K562 (cell line): ENCODE measurements at regions not wholly inside any gene's neighbourhood (a gene's known extent, or its start where the extent isn't known, plus 50 kb on each side); places are given as distances from the start of the nearest gene placed in this dataset.

ENCODE experiments used
- ATAC-seq: fragments of 200-7000 bp; cut with Tn5 transposase; 3 replicates; pipeline ENCODE4 v1.9.1; 2020; ENCODE audit warnings: moderate library complexity
- BruUV-seq: library from RNA; stranded (reverse); fragments of 400-500 nt; replicated peaks from 2 replicates; lab custom pipeline; 2021; lab: Mats Ljungman, UMichigan
- CTCF ChIA-PET: fragments of 300-600 bp; formaldehyde crosslinking; extraction: SDS; loops from one replicate; lab custom pipeline; 2021; ENCODE audit warnings: low intra/inter-chr PET ratio; lab: Yijun Ruan, JAX
- POLR2A ChIA-PET: fragments of 300-600, 350-650 bp; sonication (Branson Sonifier 250); formaldehyde crosslinking; extraction: SDS; loops from one replicate; lab custom pipeline; 2021; ENCODE audit warnings: antibody characterized with exemption, inconsistent platforms; lab: Yijun Ruan, JAX
- DNase-seq, 4 experiments: peaks; one replicate each; pipeline versions ENCODE4 v3.0.0 to v3.0.0-alpha.2; 2011 to 2018; ENCODE audit warnings: low spot score in 3 of 4, mixed read lengths in 3 of 4; ENCODE audit errors: extremely low read depth in 1 of 4
- FAIRE-seq: peaks from 2 replicates; lab custom pipeline; 2011; peaks lifted over from hg19 to GRCh38; lab: Jason Lieb, UNC
- H2AFZ ChIP-seq: 2 replicates; pipeline ENCODE4 v1.6.0; 2011; ENCODE audit warnings: low read depth, low read length, control low read depth, inconsistent platforms
- H3K27ac ChIP-seq: fragments of 200-600 bp; 3 replicates; pipeline ENCODE4 v1.8.0; 2011; ENCODE audit warnings: low read depth, mild to moderate bottlenecking, control low read depth, inconsistent platforms, low read length, moderate library complexity, mixed read lengths; ENCODE audit errors: extremely low read depth
- H3K27me3 ChIP-seq, 2 experiments: fragments of 300-600 bp in 1 of 2; 2 replicates in 1 of 2; 3 replicates in 1 of 2; pipeline versions ENCODE4 v1.6.0 to v1.8.0; 2011; ENCODE audit warnings: inconsistent platforms in 2 of 2, low read length in 2 of 2, mild to moderate bottlenecking in 1 of 2, mixed read lengths in 1 of 2, moderate library complexity in 1 of 2; ENCODE audit not compliant: control insufficient read depth in 2 of 2, insufficient read depth in 2 of 2
- H3K36me3 ChIP-seq: fragments of 300-600 bp; 3 replicates; pipeline ENCODE4 v1.8.0; 2011; ENCODE audit warnings: mild to moderate bottlenecking, low read length, inconsistent platforms; ENCODE audit not compliant: control insufficient read depth, insufficient read depth
- H3K4me1 ChIP-seq, 2 experiments: fragments of 200-600 bp in 1 of 2; replicated peaks in 1 of 2; 2 replicates in 1 of 2; 3 replicates in 1 of 2; pipeline versions ENCODE4 v1.5.1 to v1.8.0; 2011; ENCODE audit warnings: inconsistent platforms in 2 of 2, low read length in 2 of 2, mild to moderate bottlenecking in 1 of 2, mixed read lengths in 1 of 2, moderate library complexity in 1 of 2; ENCODE audit not compliant: control insufficient read depth in 2 of 2, insufficient read depth in 2 of 2
- H3K4me2 ChIP-seq: 2 replicates; pipeline ENCODE4 v1.6.1; 2011; ENCODE audit warnings: low read length, control low read depth, inconsistent platforms, mixed read lengths; ENCODE audit not compliant: insufficient read depth
- H3K4me3 ChIP-seq: fragments of 200-600 bp; sonication (generic), shearing (Covaris generic); 2 replicates; pipeline ENCODE4 v1.5.1; 2016; ENCODE audit warnings: control low read depth, inconsistent platforms
- H3K79me2 ChIP-seq: fragments of 200-600 bp; 3 replicates; pipeline ENCODE4 v1.8.0; 2011; ENCODE audit warnings: low read length, inconsistent platforms; ENCODE audit not compliant: control insufficient read depth, insufficient read depth
- H3K9ac ChIP-seq, 2 experiments: 2 replicates each; pipeline versions ENCODE4 v1.6.0 to v1.6.1; 2011; ENCODE audit warnings: low read depth in 2 of 2, low read length in 2 of 2, control low read depth in 1 of 2, inconsistent platforms in 1 of 2, mild to moderate bottlenecking in 1 of 2, mixed read lengths in 1 of 2; ENCODE audit not compliant: insufficient read depth in 1 of 2
- H3K9me1 ChIP-seq: one replicate; pipeline ENCODE4 v1.6.0; 2011; ENCODE audit warnings: inconsistent platforms, mild to moderate bottlenecking, low read length, moderate library complexity; ENCODE audit not compliant: control insufficient read depth, insufficient read depth
- H3K9me3 ChIP-seq: replicated peaks from 2 replicates; pipeline ENCODE4 v1.5.1; 2011; ENCODE audit warnings: low read depth, low read length, inconsistent platforms; ENCODE audit not compliant: control insufficient read depth, insufficient read depth
- H4K20me1 ChIP-seq: replicated peaks from 2 replicates; pipeline ENCODE4 v1.6.1; 2011; ENCODE audit warnings: low read length, inconsistent platforms, mixed read lengths; ENCODE audit not compliant: control insufficient read depth, insufficient read depth
- CHD2 ChIP-seq: IDR thresholded peaks from 2 replicates; pipeline ENCODE4 v1.6.1; 2011; ENCODE audit warnings: low read depth, low read length
- DPF2 ChIP-seq: fragments of 450-650 bp; IDR thresholded peaks from 2 replicates; pipeline ENCODE4 v1.6.1; 2016
- FOXP1 ChIP-seq: sonication (generic); formaldehyde crosslinking; IDR thresholded peaks from 2 replicates; pipeline ENCODE4 v1.8.0; 2022; ENCODE audit warnings: mild to moderate bottlenecking, missing genetic modification reagents
- NCOA1 ChIP-seq: fragments of 450-650 bp; IDR thresholded peaks from 2 replicates; pipeline ENCODE4 v1.6.1; 2016; ENCODE audit warnings: low read depth
- TAF15 ChIP-seq: fragments of 200-400 bp; formaldehyde crosslinking; IDR thresholded peaks from 2 replicates; pipeline ENCODE4 v1.6.1; 2017; ENCODE audit warnings: mild to moderate bottlenecking, low read depth, low read length, moderate library complexity
- ZC3H4 ChIP-seq: sonication (generic); formaldehyde crosslinking; IDR thresholded peaks from 2 replicates; pipeline ENCODE4 v1.9.0; 2021; ENCODE audit warnings: missing genetic modification reagents, borderline replicate concordance
- ZNF134 ChIP-seq: fragments of 250-450 bp; sonication (Bioruptor Pico); conservative IDR thresholded peaks from 2 replicates; pipeline ENCODE4 v1.4.0; 2020
- WGBS: fragments of 100-300 bp; shearing (Covaris generic); methylation state at CpG from one replicate; pipeline ENCODE4 v1.1.6; 2016; ENCODE audit warnings: low coverage, mixed read lengths; ENCODE audit not compliant: insufficient coverage; ENCODE audit errors: missing lambda C conversion rate; 5-methylcytosine and 5-hydroxymethylcytosine counted together
- in situ Hi-C: fragments of 300-500 bp; cut with MboI; formaldehyde crosslinking; loops from 4 replicates; pipeline ENCODE4 v1.15.0; 2018; ENCODE audit warnings: inconsistent platforms, mixed read lengths
- intact Hi-C: fragments of 100-400 bp; cut with micrococcal nuclease; formaldehyde crosslinking; loops from 2 replicates; pipeline ENCODE4 v1.14.2; 2022
- TF ChIP-seq, protein P1 (sequence below): fragments of 250-450 bp; sonication (Bioruptor Pico); IDR thresholded peaks from 2 replicates; pipeline ENCODE4 v1.4.0; 2020; ENCODE audit warnings: mild to moderate bottlenecking

DNA sequence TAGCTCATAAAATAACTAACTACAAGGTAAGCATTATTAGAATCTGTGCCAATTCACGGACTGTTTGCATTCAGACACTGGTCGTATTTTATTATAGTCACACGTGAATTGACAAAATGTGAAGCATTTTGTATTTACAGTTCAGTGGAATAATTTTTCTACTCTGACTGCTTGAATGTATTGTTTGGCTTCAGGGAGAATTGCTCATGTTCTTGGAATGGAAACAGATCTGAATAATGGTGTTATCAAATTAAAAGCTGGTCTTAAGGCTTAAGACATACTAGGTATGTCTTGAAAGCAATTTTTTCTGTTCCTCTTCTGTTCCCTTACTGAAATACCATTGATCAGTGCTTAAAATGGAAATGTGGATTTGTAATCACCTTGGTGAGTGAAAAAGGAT is 543.7 kb upstream of the TLE4 start:
- Histone ChIP-seq H3K9ac (no peak overlapping the region), H3K27me3 (no peaks in the 10 kb centered on the region), H3K27ac (no peak overlapping the region), H3K4me1 (no peaks in the 10 kb centered on the region), H3K4me2 (no peak overlapping the region), H3K9me1 (no peaks in the 10 kb centered on the region), H3K79me2 (no peaks in the 10 kb centered on the region), H4K20me1 (no peaks in the 10 kb centered on the region), H2AFZ (no peak overlapping the region), H3K9me3 (no peaks in the 10 kb centered on the region), H3K4me3 (no peak overlapping the region), H3K36me3 (no peaks in the 10 kb centered on the region)
- TF ChIP-seq, protein P1, sequence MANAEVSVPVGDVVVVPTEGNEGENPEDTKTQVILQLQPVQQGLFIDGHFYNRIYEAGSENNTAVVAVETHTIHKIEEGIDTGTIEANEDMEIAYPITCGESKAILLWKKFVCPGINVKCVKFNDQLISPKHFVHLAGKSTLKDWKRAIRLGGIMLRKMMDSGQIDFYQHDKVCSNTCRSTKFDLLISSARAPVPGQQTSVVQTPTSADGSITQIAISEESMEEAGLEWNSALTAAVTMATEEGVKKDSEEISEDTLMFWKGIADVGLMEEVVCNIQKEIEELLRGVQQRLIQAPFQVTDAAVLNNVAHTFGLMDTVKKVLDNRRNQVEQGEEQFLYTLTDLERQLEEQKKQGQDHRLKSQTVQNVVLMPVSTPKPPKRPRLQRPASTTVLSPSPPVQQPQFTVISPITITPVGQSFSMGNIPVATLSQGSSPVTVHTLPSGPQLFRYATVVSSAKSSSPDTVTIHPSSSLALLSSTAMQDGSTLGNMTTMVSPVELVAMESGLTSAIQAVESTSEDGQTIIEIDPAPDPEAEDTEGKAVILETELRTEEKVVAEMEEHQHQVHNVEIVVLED = no peak
- TF ChIP-seq ZC3H4 (CRISPR knock-in tag) (no peak), ZNF134 (CRISPR knock-in tag) (no peak), TAF15 (no peak), CHD2 (no peak), NCOA1 (no peak), FOXP1 (CRISPR knock-in tag) (no peak), DPF2 (no peak)
- ATAC-seq (no peak), FAIRE-seq (no peak), DNase-seq (no peak)
- BruUV-seq = no TSS peak
- ChIA-PET CTCF (no interaction called here), POLR2A (no interaction called here)
- intact Hi-C loops (no loop called here), in situ Hi-C loops (no loop called here)
- WGBS = 0% methylated on average over 3 of the region's 3 CpGs
